ENCODE measurements at regions not wholly inside any gene's neighbourhood (a gene's known extent, or its start where the extent isn't known, plus 50 kb on each side); places are given as distances from the start of the nearest gene placed in this dataset.

DNA sequence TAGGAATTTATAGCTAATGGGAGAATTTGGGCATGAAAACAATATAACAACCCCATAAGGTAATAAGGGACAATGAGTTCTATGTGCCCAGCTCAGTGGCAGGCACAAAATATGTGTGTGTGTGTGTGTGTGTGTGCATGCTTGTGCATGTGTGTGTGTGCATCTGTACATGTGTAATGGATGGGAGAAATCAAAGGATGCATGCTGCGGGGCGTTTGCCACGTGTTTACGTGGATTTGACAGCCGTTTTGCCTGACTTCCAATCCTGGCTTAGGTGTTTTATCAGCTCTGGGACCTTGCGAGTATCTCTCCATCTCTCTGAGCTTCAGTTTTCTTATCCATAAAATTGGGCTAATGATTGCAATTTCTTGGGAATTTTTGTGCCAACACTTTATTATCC lies 108.4 kb downstream of the IRX5 start:
- TF ChIP-seq, protein P1, sequence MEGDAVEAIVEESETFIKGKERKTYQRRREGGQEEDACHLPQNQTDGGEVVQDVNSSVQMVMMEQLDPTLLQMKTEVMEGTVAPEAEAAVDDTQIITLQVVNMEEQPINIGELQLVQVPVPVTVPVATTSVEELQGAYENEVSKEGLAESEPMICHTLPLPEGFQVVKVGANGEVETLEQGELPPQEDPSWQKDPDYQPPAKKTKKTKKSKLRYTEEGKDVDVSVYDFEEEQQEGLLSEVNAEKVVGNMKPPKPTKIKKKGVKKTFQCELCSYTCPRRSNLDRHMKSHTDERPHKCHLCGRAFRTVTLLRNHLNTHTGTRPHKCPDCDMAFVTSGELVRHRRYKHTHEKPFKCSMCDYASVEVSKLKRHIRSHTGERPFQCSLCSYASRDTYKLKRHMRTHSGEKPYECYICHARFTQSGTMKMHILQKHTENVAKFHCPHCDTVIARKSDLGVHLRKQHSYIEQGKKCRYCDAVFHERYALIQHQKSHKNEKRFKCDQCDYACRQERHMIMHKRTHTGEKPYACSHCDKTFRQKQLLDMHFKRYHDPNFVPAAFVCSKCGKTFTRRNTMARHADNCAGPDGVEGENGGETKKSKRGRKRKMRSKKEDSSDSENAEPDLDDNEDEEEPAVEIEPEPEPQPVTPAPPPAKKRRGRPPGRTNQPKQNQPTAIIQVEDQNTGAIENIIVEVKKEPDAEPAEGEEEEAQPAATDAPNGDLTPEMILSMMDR (IDR thresholded peaks at IDR 0.05) = no peak
- TF ChIP-seq EP300 (IDR thresholded peaks at IDR 0.05) (no peak), POLR2AphosphoS5 (IDR thresholded peaks at IDR 0.05) (no peak), POLR2A (IDR thresholded peaks at IDR 0.05) (no peak)
